Mesothelial cell of epicardium (in vitro differentiated cells): ENCODE measurements at regions not wholly inside any gene's neighbourhood (a gene's known extent, or its start where the extent isn't known, plus 50 kb on each side); places are given as distances from the start of the nearest gene placed in this dataset.

Source experiments
- DNase-seq, 2 experiments: peaks; one replicate each; pipeline ENCODE4 v3.0.0; 2021; ENCODE audit warnings: low spot score in 2 of 2; ENCODE audit not compliant: unreplicated experiment in 2 of 2
- H3K27ac Mint-ChIP-seq: 2 replicates; pipeline ENCODE4 v1.8.0; 2021; ENCODE audit warnings: mixed read lengths
- H3K27me3 Mint-ChIP-seq: 2 replicates; pipeline ENCODE4 v1.8.0; 2021; ENCODE audit warnings: low read depth, mixed read lengths
- H3K36me3 Mint-ChIP-seq: 2 replicates; pipeline ENCODE4 v1.8.0; 2021; ENCODE audit warnings: mixed read lengths
- H3K4me1 Mint-ChIP-seq: 2 replicates; pipeline ENCODE4 v1.8.0; 2021; ENCODE audit warnings: mixed read lengths
- H3K4me3 Mint-ChIP-seq: 2 replicates; pipeline ENCODE4 v1.8.0; 2021; ENCODE audit warnings: mild to moderate bottlenecking, moderate library complexity, mixed read lengths
- H3K9me3 Mint-ChIP-seq: 2 replicates; pipeline ENCODE4 v1.8.0; 2021; ENCODE audit warnings: mixed read lengths
- TF ChIP-seq, protein P1 (sequence below): fragments of 200-600 bp; sonication (generic); IDR thresholded peaks from one replicate; pipeline ENCODE4 v1.5.0; 2021; ENCODE audit warnings: antibody characterized with exemption; ENCODE audit not compliant: unreplicated experiment

- Mint-ChIP-seq H3K36me3 (no peaks in the 10 kb centered on the region), H3K27me3 (peaks cover 88% of the 10 kb centered on the region), H3K4me1 (peaks cover 10% of the 10 kb centered on the region), H3K9me3 (peaks cover 12% of the 10 kb centered on the region), H3K27ac (no peak overlapping the region), H3K4me3 (no peak overlapping the region)
- TF ChIP-seq, protein P1, sequence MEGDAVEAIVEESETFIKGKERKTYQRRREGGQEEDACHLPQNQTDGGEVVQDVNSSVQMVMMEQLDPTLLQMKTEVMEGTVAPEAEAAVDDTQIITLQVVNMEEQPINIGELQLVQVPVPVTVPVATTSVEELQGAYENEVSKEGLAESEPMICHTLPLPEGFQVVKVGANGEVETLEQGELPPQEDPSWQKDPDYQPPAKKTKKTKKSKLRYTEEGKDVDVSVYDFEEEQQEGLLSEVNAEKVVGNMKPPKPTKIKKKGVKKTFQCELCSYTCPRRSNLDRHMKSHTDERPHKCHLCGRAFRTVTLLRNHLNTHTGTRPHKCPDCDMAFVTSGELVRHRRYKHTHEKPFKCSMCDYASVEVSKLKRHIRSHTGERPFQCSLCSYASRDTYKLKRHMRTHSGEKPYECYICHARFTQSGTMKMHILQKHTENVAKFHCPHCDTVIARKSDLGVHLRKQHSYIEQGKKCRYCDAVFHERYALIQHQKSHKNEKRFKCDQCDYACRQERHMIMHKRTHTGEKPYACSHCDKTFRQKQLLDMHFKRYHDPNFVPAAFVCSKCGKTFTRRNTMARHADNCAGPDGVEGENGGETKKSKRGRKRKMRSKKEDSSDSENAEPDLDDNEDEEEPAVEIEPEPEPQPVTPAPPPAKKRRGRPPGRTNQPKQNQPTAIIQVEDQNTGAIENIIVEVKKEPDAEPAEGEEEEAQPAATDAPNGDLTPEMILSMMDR, result no peak
- DNase-seq, result no peak
Measured at GRCh38 chr6:165807249-165807960, 144.4 kb upstream of the PDE10A start.

DNA sequence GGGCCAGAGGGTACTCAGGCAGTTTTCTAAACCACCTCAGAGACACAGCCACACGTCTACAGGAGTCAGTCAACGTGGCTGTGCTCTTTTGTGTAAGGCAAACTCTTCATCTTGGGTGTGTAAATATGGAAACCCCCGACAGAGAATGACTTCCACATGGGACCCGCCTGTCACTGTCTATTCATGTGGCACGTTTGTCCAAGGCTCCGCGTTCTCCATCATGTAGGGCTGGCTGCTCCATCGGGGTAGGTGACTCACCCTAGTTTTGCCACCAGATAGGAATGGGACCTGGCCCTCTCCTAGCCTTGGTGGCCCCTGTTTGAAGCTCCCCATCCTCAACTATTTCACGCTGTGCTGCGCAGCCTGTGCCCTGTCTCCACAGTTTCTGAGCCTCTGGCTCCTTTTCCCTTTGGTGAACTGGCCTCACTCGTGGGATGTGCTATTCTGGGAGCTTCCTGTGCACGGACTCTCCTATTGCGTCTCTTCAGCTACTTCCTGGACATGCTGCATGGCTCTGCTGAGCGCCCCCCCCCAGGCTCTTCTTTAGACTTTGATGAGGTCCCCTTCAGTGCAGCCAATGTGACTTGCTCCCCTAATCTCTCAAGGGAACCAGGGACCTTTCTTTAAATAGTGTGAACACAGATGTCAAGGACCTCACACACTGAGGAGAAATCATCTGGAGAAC lies 143.2 kb upstream of the PDE10A start:
- peaks cover 12% of the 10 kb centered on the region for H3K9me3 Mint-ChIP-seq
- peak overlapping the region; percentile 46 for H3K4me3 Mint-ChIP-seq
- H3K27ac Mint-ChIP-seq, result no peak overlapping the region
- TF ChIP-seq, protein P1, result no peak
- DNase-seq, result no peak
- H3K36me3 Mint-ChIP-seq, result no peaks in the 10 kb centered on the region
- peaks cover 10% of the 10 kb centered on the region for H3K4me1 Mint-ChIP-seq
- peaks cover 94% of the 10 kb centered on the region for H3K27me3 Mint-ChIP-seq

- Mint-ChIP-seq H3K4me3 (peak overlapping the region; percentile 61), H3K4me1 (peaks cover 10% of the 10 kb centered on the region), H3K27ac (no peak overlapping the region), H3K9me3 (peaks cover 11% of the 10 kb centered on the region), H3K36me3 (no peaks in the 10 kb centered on the region), H3K27me3 (peaks cover 93% of the 10 kb centered on the region)
- TF ChIP-seq, protein P1, result no peak
- no peak for DNase-seq
Measured at GRCh38 chr6:165805636-165806035, 142.6 kb upstream of the PDE10A start.

GRCh38 chr6:165805067-165805555 lies 142.1 kb upstream of the PDE10A start:
- TF ChIP-seq, protein P1, result no peak
- no peak for DNase-seq
- Mint-ChIP-seq H3K9me3 (peaks cover 6% of the 10 kb centered on the region), H3K4me1 (peaks cover 12% of the 10 kb centered on the region), H3K27me3 (peaks cover 90% of the 10 kb centered on the region), H3K27ac (no peak overlapping the region), H3K36me3 (no peaks in the 10 kb centered on the region), H3K4me3 (peak overlapping the region; percentile 61)

- peak in 1 of 2 experiments; percentile 41 for DNase-seq
- Mint-ChIP-seq H3K36me3 (no peaks in the 10 kb centered on the region), H3K4me1 (peaks cover 17% of the 10 kb centered on the region), H3K27ac (peak overlapping the region; percentile 11), H3K4me3 (peak overlapping the region; percentile 76), H3K27me3 (peaks cover 84% of the 10 kb centered on the region), H3K9me3 (peaks cover 4% of the 10 kb centered on the region)
- TF ChIP-seq, protein P1, result no peak
Measured at GRCh38 chr6:165804331-165805066, 141.5 kb upstream of the PDE10A start.
